ENCODE measurements at regions not wholly inside any gene's neighbourhood (a gene's known extent, or its start where the extent isn't known, plus 50 kb on each side); places are given as distances from the start of the nearest gene placed in this dataset.

GRCh38 chr5:36492984-36493654 lies 113.3 kb upstream of the SLC1A3 start:
- Histone ChIP-seq H3K4me3 (no peak overlapping the region), H3K9me3 (no peaks in the 10 kb centered on the region), H3K27me3 (peaks cover 0 to 5% (median 0%) of the 10 kb centered on the region in 3 donors), H3K36me3 (no peaks in the 10 kb centered on the region), H3K27ac (no peak overlapping the region), H3K4me1 (no peaks in the 10 kb centered on the region)
- ATAC-seq (no peak), DNase-seq (no peak)
- TF ChIP-seq POLR2A (IDR thresholded peaks at IDR 0.05) (no peak), CTCF (IDR thresholded peaks at IDR 0.05 in 4 of 5, conservative IDR thresholded peaks at IDR 0.05 in 1 of 5) (no peak)
- in situ Hi-C loops (cut with MboI; ENCODE audit: low sequenced_read_pairs in 4 of 4) = no loop called here
- intact Hi-C loops (cut with DNase I; ENCODE audit: low total_unique reads) = no loop called here

- ATAC-seq = no peak
- Histone ChIP-seq H3K27ac (no peak overlapping the region), H3K9me3 (no peaks in the 10 kb centered on the region), H3K4me3 (no peak overlapping the region), H3K4me1 (no peaks in the 10 kb centered on the region), H3K36me3 (no peaks in the 10 kb centered on the region), H3K27me3 (peaks cover 0 to 5% (median 0%) of the 10 kb centered on the region in 3 donors)
- in situ Hi-C loops (cut with MboI; ENCODE audit: low sequenced_read_pairs in 4 of 4) (no loop called here), intact Hi-C loops (cut with DNase I; ENCODE audit: low total_unique reads) (no loop called here)
- TF ChIP-seq POLR2A (IDR thresholded peaks at IDR 0.05) = no peak
- TF ChIP-seq CTCF (IDR thresholded peaks at IDR 0.05 in 4 of 5, conservative IDR thresholded peaks at IDR 0.05 in 1 of 5) = no peak
- DNase-seq = no peak
These were observed 112.4 kb upstream of the SLC1A3 start for GRCh38 chr5:36494028-36494427.

- Histone ChIP-seq H3K27me3 (peaks cover 0 to 5% (median 0%) of the 10 kb centered on the region in 3 donors), H3K9me3 (no peaks in the 10 kb centered on the region), H3K4me1 (no peaks in the 10 kb centered on the region), H3K36me3 (no peaks in the 10 kb centered on the region), H3K27ac (no peak overlapping the region), H3K4me3 (no peak overlapping the region)
- in situ Hi-C loops (cut with MboI; ENCODE audit: low sequenced_read_pairs in 4 of 4) = no loop called here
- intact Hi-C loops (cut with DNase I; ENCODE audit: low total_unique reads) = no loop called here
- no peak for ATAC-seq
- no peak for DNase-seq
- TF ChIP-seq POLR2A (IDR thresholded peaks at IDR 0.05) (no peak), CTCF (IDR thresholded peaks at IDR 0.05 in 4 of 5, conservative IDR thresholded peaks at IDR 0.05 in 1 of 5) (no peak)
These were observed 111.4 kb upstream of the SLC1A3 start for GRCh38 chr5:36494841-36495601.

GRCh38 chr5:36495611-36496010 lies 110.8 kb upstream of the SLC1A3 start:
- Histone ChIP-seq H3K27me3 (peaks cover 0 to 5% (median 0%) of the 10 kb centered on the region in 3 donors), H3K4me1 (no peaks in the 10 kb centered on the region), H3K4me3 (no peak overlapping the region), H3K27ac (no peak overlapping the region), H3K9me3 (no peaks in the 10 kb centered on the region), H3K36me3 (no peaks in the 10 kb centered on the region)
- ATAC-seq (no peak), DNase-seq (no peak)
- intact Hi-C loops (cut with DNase I; ENCODE audit: low total_unique reads) = no loop called here
- no peak for TF ChIP-seq POLR2A (IDR thresholded peaks at IDR 0.05)
- no peak for TF ChIP-seq CTCF (IDR thresholded peaks at IDR 0.05 in 4 of 5, conservative IDR thresholded peaks at IDR 0.05 in 1 of 5)
- in situ Hi-C loops (cut with MboI; ENCODE audit: low sequenced_read_pairs in 4 of 4) = no loop called here
